Mammary epithelial cell (primary cell): ENCODE measurements at regions not wholly inside any gene's neighbourhood (a gene's known extent, or its start where the extent isn't known, plus 50 kb on each side); places are given as distances from the start of the nearest gene placed in this dataset.

Source experiments
- CTCF ChIP-seq, 2 donors: IDR thresholded peaks in 1 of 2; conservative IDR thresholded peaks in 1 of 2; 2 replicates each; pipeline ENCODE4 v1.5.1; 2011 to 2012; ENCODE audit warnings: inconsistent platforms in 2 of 2, low read length in 2 of 2, mild to moderate bottlenecking in 2 of 2, control low read depth in 1 of 2, low read depth in 1 of 2; ENCODE audit not compliant: insufficient read depth in 1 of 2; ENCODE audit errors: extremely low read depth in 1 of 2
- EZH2 ChIP-seq: IDR thresholded peaks from 2 replicates; pipeline ENCODE4 v1.6.1; 2012; ENCODE audit warnings: low read length, inconsistent platforms, borderline replicate concordance

GRCh38 chr5:74162524-74162923, 478.0 kb downstream of the ENC1 start:
- no peak for TF ChIP-seq CTCF (conservative IDR thresholded peaks at IDR 0.05 in 1 of 2, IDR thresholded peaks at IDR 0.05 in 1 of 2; ENCODE audit: extremely low read depth in 1 of 2, insufficient read depth in 1 of 2, low read depth in 1 of 2, low read length in 2 of 2)
- TF ChIP-seq EZH2 = no peak
